M059J (cell line): ENCODE measurements at regions not wholly inside any gene's neighbourhood (a gene's known extent, or its start where the extent isn't known, plus 50 kb on each side); places are given as distances from the start of the nearest gene placed in this dataset.

Experiments used
- DNase-seq: peaks from one replicate; pipeline ENCODE4 v3.0.0-alpha.2; 2012; ENCODE audit warnings: low read depth

GRCh38 chr6:100137759-100138158 is 143.7 kb upstream of the MCHR2 start:
- no peak for DNase-seq

- no peak for DNase-seq
These were observed 142.6 kb upstream of the MCHR2 start for GRCh38 chr6:100136590-100136989.

DNA sequence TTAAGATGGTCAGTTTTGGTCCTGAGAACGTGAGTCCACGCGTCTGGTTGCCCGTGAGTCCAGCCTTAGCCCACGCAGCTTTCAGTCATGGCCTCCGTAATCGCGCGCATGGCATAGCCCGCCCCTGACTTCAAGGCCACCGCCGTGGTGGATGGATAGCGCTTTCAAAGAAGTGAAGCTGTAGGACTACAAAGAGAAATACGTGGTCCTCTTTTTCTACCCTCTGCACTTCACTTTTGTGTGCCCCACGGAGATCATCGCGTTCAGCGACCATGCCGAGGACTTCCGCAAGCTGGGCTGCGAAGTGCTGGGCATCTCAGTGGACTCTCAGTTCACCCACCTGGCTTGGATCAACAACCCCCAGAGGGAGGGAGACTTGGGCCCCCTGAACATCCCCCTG is 142.0 kb upstream of the MCHR2 start:
- DNase-seq, result no peak

GRCh38 chr6:100134703-100135102 is 140.7 kb upstream of the MCHR2 start:
- DNase-seq, result peak; percentile 57

GRCh38 chr6:100134297-100134696 is 140.3 kb upstream of the MCHR2 start:
- no peak for DNase-seq

- DNase-seq, result no peak
These were observed 138.0 kb upstream of the MCHR2 start for GRCh38 chr6:100132005-100132404.

GRCh38 chr6:100130630-100131029 is 136.6 kb upstream of the MCHR2 start:
- DNase-seq, result no peak

- no peak for DNase-seq
These were observed 132.9 kb upstream of the MCHR2 start for GRCh38 chr6:100126790-100127484.

GRCh38 chr6:100121854-100122609 is 128.0 kb upstream of the MCHR2 start:
- DNase-seq, result no peak

GRCh38 chr6:100119261-100119660 is 125.2 kb upstream of the MCHR2 start:
- no peak for DNase-seq

GRCh38 chr6:100118301-100118700 is 124.3 kb upstream of the MCHR2 start:
- DNase-seq, result no peak

- no peak for DNase-seq
These were observed 123.7 kb upstream of the MCHR2 start for GRCh38 chr6:100117680-100118079.

GRCh38 chr6:100116411-100117194 is 122.6 kb upstream of the MCHR2 start:
- peak; percentile 67 for DNase-seq

DNA sequence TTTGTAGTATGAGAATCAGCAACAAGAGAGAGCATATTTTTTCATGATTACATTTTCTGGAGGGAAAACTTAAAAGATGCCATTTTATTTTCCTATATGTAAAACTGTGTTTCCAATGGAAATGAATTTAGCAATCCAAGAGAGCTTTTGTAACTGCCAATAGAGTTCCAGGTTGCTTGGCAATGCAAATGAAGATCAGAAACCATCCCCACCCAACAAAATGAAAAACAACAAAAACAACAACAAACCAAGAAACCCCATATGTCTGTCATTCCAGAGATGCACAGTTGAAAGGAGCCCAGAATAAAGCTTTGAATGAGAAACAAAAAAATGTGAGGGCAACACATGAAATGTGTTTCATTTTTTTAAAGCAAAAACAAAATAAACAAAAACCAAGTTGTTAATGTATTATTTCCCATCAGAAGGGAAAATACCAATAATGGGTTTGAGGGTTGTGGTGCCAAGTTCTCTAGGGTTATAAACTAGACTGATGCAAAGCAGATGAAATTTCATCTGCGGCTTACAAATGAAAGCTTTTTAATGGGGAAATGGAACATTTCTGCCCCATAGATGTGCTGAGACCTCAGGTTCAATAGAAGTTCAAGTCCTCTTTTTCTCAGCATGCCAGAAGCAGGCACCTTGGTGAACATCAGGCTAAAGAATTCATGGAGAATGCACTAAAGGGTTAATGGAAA is 121.5 kb upstream of the MCHR2 start:
- no peak for DNase-seq

DNA sequence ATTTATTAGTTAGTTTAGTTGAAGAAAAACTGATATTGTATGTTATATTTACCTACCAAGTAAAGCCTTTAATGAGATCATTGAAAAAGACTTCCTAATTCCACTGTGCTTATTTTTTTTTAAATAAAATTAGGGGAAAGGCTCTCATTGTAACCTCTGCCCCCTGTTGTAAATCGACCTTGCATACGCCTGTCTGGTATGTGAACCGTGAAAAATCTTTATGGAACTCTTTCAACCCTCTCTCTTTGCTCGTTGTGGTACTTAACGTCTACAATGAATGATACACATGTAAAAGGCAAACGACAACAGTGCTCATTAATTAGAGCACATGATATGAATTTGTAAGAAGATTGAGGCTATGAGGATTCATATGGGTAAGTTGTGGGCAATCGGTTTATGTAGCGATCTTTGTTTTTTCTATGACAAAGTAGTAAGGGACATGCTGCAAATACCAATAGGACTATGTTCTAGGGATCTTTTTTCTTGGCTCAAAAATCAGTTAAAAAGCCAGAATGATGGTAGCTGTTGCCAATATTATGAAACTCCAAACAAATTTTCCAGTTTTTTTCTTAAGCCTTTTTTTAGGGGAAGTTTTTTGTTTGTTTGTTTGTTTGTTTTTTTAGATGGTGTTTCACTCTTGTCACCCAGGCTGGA is 119.0 kb upstream of the MCHR2 start:
- no peak for DNase-seq

DNA sequence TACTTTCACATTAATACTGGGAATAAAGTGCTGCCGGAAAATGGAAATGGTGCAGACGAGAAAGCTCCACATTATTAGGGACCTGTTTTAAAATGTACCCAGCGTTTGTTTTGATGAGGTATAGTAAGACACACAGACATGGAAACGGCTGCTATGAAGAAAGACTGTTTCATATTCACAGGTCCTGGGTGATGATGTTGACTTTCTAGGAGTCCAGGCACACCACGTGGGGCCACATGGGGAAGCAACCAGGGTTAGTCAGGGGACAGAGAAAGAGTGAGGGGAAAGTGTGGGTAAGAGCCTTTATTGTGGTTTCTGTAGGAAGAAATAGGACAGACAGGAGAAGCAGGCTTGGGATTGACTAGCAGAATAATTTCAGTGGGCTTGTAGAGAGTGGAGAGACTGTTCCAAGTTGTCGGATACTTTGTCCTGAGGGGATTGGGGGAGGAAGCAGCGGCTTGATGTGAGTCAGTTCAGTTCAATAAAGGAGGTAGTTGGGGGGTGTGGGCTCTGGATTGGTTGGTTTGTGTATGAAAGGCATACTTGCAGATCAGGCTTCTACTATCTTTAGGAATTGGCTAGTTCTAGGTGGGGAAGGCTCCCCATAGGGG is 112.0 kb upstream of the MCHR2 start:
- no peak for DNase-seq

- no peak for DNase-seq
These were observed 111.1 kb upstream of the MCHR2 start for GRCh38 chr6:100105138-100105537.

- DNase-seq, result no peak
These were observed 109.9 kb upstream of the MCHR2 start for GRCh38 chr6:100103931-100104330.

GRCh38 chr6:100103194-100103593 is 109.2 kb upstream of the MCHR2 start:
- no peak for DNase-seq

DNA sequence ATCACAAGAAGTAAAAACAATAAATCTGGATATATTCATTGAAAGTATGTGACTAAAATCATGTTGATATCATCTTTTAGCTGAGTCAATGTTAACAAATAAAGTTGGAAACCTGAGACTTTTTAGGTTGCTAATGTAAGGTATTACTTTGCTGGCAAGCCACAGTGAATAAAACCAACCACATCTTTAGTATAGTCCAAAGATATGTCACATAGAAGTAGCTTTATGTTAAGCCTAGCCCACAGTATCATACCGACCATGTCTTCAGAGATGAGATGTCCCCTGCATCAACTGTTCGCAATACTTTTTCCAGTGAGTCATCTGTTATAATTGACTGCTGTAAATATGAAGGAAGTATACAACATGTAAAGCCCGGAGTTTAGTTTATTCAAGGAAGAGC is 107.6 kb upstream of the MCHR2 start:
- DNase-seq, result no peak

DNA sequence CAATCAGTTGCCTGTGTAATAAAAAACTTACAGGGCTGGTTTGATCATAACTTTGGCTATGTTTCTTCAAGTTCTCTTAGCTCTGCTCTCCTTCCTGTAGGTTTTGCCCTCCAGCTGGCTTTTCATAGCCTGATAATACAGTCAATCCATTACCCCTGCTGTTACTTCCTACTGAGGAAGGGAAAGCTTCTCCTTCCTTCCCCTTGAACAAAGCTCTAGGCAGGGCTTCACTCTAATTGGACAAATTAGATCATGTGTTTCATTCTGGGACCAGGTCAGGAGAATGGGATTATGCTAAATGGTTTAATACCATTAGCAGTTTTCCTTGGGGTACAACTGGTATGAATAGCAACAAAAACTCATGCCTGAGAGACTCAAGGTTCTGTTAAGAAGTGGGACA is 106.8 kb upstream of the MCHR2 start:
- DNase-seq, result no peak
